NCI-H748 treated with DMSO at 0.1 percent for 48 hours (cell line): ENCODE measurements at regions not wholly inside any gene's neighbourhood (a gene's known extent, or its start where the extent isn't known, plus 50 kb on each side); places are given as distances from the start of the nearest gene placed in this dataset.

Source experiments
- DNase-seq: peaks from one replicate; lab custom pipeline; 2025; lab: John Stamatoyannopoulos, UW

- peak; percentile 16 for DNase-seq
These were observed 151.7 kb upstream of the ITGA4 start for GRCh38 chr2:181305301-181306123.

DNA sequence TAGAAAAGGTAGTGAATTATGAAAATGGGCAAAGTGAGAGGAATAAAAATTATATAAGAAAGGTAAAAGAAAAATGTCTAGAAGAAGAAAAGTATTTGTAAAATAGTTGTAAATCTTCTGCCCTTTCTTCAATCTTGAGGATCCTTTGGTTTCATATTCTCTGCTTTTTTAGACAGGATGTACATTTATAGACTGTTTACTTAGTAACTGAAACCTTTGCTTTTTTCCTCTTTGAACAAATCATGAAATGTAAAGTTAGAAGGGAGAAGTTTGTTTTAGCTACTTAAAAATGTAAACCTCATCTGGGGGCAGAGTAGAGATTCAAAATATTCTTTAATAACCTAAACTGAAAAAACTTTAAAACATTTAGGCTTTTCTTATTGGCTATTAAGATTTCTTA, 150.4 kb upstream of the ITGA4 start:
- DNase-seq: no peak

DNA sequence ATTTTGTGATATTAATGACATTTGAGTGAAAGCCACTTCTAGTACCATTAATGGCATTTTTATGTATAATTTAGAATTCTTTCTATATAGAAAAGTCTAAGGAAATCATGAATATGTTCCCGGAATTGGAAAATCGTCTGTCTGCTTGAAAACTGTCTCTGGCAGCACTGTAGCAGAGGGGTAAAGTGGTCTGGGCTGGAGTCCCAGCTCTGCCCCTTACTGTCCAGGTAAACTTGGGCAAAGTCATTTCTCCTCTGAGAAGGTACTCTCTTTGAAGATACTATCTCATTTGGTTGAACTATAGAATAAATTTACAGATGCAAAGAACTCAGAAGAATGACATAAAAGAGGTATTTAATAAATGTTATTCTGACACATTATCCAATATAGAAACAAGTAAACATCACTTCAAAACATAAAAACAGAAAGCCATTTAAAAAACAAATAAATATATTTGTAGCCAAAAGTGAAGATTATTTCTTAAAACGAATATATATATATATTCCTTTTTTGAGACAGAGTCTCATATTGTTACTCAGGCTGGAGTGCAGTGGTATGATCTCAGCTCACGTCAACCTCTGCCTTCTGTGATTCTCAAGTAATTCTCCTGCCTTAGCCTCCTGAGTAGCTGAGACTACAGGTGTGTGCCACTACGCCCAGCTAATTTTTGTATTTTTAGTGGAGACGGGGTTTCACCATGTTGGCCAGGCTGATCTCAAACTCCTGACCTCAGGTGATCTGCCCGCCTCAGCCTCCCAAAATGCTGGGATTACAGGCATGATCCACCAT, 149.8 kb upstream of the ITGA4 start:
- no peak for DNase-seq

DNA sequence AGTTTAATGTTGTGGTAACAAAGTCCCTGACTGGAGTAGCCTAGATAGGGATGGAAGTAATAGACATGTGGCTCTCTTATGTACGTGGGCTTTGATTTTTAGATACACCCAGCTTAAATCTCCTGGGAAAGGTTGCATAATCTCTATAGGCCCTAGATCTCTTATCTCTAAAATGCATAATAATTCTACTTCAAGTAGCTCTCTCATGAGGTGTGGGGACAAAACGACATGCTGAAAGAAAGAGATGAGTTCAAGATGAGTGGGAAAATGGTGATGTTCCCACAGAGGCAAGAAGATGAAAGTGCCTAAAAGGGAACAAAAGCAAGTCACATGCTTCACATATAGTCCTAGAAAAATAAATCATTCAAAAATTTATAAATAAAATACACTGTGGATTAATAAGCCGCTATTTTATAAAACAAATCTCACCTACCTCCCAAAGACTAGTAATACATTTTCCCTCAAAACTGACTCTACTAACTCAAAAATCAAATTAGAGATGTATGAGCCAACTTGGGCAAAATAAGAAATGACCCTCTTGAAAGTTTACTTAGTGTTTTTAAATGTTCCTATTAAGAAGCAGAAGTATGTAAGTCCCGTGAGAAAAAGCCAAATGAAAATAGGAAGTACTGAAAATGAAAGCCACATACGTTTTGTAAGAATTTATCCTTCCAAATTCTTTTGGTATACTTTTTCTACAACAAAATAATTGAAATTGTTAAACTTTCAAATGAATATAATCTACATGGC, 148.2 kb upstream of the ITGA4 start:
- no peak for DNase-seq

- no peak for DNase-seq
These were observed 147.6 kb upstream of the ITGA4 start for GRCh38 chr2:181309586-181309985.

GRCh38 chr2:181310967-181311366, 146.2 kb upstream of the ITGA4 start:
- DNase-seq: no peak

GRCh38 chr2:181311837-181312236, 145.3 kb upstream of the ITGA4 start:
- DNase-seq: no peak

- no peak for DNase-seq
These were observed 144.7 kb upstream of the ITGA4 start for GRCh38 chr2:181312515-181312927.

- DNase-seq: no peak
These were observed 143.3 kb upstream of the ITGA4 start for GRCh38 chr2:181313845-181314244.

DNA sequence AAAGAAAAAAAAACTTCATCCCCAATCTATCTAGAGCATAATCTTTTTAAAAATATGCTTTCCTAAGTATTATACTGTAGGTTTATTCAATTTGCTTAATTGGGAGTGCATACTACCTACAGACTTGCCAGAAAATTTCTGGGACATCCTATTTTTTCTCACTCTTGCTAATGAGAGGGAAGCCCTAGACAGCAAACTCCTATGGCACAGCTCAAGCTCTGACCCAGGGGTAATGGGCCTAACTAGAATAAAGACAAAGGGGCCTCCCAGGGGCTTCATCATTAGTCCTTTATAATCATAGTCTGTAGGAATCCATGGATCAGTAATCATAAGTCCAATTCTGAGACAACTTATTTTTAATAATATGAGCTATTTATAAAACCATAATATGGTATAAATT, 142.6 kb upstream of the ITGA4 start:
- DNase-seq: no peak

- no peak for DNase-seq
These were observed 139.7 kb upstream of the ITGA4 start for GRCh38 chr2:181317511-181317910.

- no peak for DNase-seq
These were observed 138.5 kb upstream of the ITGA4 start for GRCh38 chr2:181318504-181319280.

DNA sequence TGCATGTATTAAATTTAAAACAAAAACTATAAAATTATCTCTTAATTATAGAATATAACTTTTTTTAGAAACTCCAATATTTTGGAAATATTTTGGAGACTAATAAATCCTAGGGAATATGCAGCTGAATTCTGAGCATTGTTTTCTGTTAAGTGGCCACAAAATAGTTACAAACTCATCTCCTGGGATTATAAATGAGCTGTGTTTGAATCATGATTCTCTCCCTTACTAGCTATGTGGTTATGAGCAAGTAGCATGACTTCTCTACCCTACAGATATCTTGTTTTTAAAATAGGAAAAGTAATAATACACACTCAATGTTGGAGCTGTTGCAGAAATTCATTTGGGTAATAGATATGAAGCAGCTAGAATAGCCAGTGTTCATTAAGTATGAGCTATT, 137.9 kb upstream of the ITGA4 start:
- no peak for DNase-seq

DNA sequence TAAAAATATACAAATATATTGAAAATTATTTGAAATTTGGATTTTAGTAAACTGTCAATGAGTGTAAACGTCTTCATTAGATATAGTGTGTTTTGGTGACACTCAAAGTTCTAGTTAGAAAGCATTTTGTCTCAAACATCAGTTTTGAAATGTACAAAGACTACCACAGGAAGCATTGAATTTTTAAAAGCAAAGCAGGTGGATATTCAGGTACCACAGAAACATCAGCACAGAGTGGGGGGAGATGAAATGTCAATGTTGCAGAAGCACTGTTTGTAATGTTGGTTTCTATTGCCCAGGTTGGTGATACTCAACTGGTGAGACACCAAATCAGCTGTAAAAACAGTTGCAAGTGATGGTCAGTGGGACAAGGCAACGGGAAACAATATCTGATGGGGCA, 136.5 kb upstream of the ITGA4 start:
- no peak for DNase-seq

DNA sequence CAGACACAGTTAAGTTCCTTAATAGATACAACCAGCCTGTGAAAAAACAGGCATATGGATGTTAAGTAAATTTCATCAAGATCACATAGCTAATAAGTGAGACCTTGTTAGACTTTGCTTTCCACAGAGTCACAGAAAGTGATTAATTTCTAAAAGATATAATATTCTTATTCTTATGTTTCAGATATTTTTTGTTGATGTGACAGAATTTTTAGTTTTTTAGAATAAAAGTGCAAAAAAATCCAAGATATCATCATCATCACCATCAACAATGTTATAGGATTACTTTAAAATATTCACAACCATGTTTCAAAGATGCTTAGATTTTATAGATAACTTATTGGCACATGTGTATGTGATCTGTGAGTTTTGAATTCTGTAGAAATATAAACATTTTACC, 132.3 kb upstream of the ITGA4 start:
- DNase-seq: no peak

- no peak for DNase-seq
These were observed 130.5 kb upstream of the ITGA4 start for GRCh38 chr2:181326661-181327060.

GRCh38 chr2:181330286-181330685, 126.9 kb upstream of the ITGA4 start:
- DNase-seq: no peak

DNA sequence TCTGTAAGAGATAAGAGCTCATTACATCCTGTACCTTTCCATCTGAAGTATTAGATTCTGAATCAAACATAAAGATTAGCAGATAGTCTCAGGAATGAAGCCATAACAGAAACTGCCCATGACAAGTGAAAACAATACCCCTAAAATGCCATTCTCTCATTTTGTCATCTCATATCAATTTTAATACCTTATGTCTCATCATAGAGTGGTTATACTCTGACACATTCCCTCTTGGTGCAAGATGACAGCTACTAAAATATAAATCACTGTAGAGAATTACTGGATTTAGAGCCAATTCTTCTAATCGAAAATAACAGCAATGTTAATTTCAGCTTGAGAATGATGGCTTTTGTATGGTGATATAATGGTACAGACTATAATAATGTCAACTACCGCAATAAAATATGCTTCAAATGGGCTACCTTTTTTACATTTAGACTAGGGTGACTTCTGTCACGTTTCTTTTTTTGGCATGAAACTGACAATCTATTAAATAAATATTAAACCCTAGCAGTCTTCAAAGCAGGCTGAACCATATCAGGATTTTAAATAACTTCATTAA, 125.1 kb upstream of the ITGA4 start:
- no peak for DNase-seq

- no peak for DNase-seq
These were observed 122.9 kb upstream of the ITGA4 start for GRCh38 chr2:181334158-181334826.

DNA sequence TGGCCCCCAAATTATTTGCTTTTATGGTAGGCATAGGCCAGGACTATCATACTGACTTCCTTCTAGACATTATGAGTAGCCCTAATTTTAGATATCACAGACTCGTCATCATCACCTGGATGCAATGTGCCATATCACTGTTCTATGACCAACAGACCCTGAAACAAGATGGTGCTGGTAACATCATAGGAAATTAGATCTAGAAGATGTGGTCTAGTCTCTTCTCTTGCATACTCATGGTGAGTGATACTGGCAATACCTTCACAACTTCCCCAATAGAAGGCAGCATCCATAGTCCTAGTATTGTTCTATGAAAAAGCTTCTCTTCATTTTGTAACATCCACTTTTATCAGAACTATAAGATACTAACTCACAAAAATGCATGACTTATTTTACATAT, 116.3 kb upstream of the ITGA4 start:
- no peak for DNase-seq
